Activated CD8-positive, alpha-beta memory T cell treated with anti-CD3 and anti-CD28 coated beads for 48 hours (primary cell): ENCODE measurements at regions not wholly inside any gene's neighbourhood (a gene's known extent, or its start where the extent isn't known, plus 50 kb on each side); places are given as distances from the start of the nearest gene placed in this dataset.
"Not testable (repeated sequence)": the region's sequence is repeated elsewhere in the genome, so short reads cannot be mapped to it uniquely, and the experiment has no call there.

ENCODE experiments used
- DNase-seq, 3 experiments: peaks; one replicate each; pipeline ENCODE4 v3.0.0-alpha.2; 2020; ENCODE audit warnings: low read depth in 2 of 3, low spot score in 2 of 3

DNA sequence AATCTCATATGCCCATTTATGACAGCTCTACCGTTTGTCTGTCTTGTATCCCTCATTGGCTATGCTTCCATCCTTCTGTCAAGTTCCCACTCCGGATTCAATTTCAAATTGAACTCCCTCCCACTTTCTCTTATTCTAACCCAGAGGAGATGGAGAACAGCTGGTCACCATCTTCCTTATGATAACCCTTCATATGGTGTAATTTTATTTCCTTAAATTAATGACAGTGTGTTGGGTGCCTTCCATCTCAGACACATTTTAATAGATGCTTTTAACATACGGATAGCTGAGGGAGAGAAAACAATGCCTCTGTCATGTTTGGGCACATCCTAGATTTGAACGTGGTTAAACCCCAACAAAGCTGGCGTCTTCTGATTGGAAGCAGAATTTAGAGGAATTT lies 103.0 kb upstream of the PLXNA2 start:
- no peak for DNase-seq

DNA sequence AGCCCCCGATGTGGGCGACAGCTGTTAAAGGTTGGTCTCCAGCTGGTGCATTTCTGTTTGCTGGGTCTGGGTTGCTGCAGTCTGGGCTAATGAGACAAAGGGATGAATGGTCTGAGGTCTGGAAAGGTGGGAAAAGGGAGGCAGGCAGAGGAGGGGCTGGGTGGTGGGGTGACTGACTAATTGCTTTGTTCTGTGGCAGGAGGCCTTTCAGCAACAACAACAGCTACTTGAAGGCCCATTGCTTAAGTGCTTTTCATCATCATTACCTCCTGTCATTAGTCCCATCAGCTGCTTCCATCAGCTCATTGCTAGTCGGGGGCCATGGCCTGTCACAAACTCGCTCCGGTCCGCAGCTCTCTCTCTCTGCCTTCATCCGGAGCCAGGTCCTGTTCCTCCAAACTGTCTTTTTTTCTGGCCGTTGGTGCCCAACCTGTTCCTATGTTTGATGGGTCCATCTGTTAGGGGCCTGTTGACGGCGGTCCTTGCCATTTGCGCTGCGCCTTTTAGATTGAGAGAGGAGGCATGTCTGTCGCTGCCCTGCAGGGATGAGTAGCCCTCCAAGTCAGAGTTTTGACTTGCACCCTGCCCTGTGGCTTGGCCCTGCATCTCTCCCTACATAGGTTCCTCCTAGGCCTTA lies 105.6 kb upstream of the PLXNA2 start:
- DNase-seq = no peak

DNA sequence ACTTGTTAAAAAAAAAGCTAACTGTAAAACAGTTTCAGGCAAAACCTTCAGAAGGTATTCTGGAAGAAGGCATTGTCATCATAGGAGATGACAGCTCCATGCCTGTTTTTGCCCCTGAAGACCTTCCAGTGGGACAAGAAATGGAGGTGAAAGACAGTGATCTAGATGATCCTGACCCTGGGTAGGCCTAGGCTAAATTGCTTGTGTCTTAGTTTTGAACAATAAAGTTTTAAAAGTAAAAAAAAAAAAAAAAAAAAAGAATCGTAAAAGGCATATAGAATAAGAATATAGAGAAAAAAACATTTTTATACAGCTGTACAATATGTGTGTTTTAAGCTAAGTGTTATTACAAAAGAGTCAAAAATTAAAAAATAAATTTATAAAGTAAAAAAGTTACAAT lies 106.6 kb upstream of the PLXNA2 start:
- DNase-seq = no peak

DNA sequence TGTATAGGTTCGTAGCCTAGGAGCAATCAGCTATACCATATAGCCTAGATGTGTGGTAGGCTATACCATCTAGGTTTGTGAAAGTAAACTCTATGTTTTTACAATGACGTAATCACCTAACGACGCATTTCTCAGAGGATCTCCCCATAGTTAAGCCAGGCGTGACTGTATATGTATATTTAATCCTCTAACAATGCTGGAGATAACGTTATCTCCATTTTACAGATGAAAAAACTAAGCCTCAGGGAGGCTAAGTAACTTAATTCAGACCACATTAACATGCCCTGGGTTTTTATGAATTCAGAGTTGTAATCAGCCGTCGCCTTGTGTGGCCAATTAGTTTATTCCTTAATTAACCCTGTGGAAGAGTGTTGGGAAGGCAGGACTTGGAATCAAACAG lies 107.7 kb upstream of the PLXNA2 start:
- no peak for DNase-seq

DNA sequence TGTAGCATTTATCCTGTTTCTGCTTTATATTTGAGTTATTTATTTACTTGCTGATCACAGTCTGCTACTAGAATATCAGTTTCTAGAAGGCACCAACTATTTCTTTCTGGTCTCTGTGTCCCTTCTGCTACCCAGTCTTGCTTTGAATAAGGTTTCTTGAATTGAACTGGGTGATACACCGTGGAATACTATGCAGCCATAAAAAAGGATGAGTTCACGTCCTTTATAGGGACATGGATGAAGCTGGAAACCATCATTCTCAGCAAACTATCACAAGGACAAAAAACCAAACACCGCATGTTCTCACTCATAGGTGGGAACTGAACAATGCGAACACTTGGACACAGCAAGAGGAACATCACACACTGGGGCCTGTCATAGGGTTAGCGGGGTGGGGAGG lies 109.6 kb upstream of the PLXNA2 start:
- not testable (repeated sequence) for DNase-seq

DNA sequence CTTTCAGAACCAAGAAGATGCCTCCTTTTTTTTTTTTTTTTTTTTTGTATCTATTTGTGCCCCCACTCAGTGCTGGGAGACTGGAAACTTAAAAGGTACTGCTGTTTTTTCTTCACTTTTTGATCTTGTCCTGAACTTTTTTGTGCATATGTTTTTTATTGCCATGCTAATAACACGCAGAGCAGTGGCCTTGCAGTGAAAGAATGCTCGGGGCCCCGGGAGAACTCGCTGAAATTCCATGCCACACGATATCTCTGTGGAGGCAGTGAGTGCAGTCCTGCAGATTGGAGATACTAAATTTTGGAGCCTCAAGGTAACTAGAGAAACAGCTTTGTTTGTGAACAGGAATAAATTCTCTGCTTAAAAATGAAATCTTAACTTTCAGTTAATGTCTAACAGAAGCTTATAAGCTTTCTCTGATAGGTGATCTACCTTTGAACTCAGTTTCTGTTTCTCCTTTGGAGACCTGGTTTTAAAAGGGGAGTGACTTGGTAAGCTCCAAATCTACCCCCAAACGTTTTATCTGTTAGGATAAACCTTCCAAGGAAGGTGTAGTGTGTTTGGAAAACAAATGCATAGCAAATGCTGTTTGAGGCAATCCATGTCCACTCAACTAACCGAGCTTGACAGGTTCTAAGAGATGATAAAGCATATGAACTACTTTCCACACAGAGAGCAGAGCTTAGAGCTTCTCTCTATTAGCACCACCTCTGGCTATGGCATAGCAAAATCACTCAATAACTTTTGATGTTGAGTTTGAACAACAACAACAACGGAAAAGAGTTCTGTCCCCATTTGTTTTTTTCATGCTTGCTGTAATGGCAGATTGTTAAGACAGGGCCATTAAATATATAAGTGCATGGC lies 113.7 kb upstream of the PLXNA2 start:
- DNase-seq = no peak

DNA sequence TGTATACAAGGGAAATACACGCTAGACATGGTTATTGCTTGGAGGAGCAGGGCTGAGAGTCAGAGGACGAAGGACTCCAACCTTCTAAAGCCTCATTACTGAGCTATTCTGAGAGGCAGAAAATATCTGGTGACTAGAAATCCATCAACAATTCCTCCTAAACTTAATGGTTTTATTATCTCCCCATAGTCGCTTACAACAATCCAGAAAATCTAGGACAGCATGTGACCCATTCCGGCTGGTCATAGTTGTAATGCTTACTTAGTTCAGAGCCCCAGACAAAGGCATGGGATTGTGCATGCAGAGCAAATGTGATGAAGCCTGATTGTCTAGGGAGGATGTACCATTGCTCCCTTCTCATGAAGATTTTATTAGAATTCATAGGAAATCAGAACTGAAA lies 114.5 kb upstream of the PLXNA2 start:
- DNase-seq = no peak

DNA sequence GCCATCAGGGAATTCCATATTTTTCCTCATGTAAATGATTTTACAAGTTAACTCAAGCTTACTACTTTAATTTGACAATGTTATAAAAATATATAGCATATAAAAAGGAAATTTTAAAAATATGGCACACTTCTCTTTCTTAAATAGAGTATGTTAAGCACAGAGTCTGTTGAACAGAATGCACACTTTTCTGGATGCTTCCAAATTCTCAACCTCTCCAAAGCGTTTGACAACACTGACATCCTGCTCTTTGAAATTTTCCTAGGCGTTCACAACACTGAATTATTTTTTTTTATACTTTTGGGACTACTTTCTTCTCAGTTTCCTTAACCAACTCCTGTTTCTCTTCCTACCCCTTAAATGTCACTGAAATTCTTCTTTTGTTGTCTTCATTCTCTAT lies 117.8 kb upstream of the PLXNA2 start:
- no peak for DNase-seq

DNA sequence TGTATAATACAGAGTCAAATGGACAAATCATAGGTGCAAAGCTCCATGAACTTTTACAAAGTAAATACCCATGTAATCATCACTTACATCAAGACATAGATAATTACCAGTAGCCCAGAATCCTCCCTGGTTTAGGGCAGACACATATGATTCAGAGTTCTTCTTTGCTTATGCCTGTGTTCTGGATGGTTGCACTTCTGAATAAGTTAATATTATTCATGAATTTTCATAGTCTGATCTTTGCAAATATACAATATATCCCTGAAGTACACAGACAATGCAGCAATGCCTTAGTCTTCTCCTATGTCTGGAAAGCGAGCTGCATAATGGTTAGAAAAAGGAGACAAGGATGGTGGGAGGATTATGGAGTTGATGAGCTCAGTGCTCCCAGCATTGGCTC lies 122.4 kb upstream of the PLXNA2 start:
- DNase-seq = no peak

DNA sequence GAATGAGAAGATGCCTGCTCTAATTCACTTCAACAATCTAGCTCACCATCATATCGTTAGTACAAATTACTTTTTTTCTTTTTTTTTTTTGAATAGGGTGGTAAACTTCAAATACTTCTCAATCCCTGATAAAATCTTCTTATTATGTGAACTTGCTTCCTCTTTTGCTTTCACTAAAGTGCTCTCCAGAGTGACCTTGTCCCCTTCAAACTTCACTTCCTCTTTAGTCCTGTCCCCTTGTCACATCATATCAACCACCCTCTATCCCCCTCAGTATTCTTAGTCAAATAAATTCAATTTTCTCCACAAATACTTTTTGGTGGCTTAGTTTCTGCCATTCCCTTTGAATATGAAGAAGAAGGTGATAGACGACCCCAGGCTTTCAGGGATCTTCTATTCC lies 124.9 kb upstream of the PLXNA2 start:
- DNase-seq = no peak

DNA sequence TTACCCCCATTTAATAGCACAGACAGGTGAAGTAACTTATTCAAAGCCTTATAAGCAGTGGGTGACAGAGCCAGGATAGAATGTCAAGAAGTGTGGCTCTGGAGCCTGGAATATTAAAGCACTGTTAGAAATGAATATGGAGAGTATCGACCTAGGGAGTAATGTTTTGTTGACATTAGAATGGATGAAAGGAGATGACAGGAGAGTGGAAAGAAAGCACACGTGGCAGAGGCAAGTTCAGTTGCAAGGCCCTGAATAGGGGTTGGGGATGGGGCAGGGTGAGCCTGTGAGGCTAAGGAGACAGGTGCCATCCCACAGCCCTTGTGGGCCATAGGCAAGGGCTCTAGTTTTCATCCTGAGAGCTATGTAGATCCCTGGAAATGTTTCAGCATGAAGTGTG lies 125.5 kb upstream of the PLXNA2 start:
- no peak for DNase-seq

DNA sequence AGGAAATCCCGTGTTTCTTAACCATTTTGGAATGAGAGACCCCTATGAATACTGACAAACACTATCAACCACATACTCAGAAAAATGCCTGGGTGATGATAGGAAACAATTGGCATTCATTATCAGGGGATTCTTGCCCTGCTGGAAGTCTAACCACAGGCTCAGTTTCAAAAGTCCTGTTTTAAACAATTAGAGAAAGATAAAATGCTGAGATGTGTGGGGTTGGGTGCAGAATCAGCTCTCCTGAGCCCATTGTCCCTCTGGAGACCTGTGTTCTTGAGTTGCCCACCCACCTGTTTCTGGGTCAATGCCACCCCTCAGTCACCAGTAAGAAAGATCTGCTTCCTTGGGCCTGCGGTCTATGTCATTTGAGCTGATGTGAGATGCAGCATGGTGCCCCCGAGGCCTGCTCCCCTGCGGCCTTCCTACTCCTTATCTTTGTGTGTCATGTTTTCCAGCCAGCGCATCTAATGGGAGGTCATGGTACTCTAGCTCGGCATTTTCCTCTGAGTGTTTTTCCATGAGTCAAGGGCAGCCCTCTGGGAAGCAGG lies 130.3 kb upstream of the PLXNA2 start:
- DNase-seq = no peak

DNA sequence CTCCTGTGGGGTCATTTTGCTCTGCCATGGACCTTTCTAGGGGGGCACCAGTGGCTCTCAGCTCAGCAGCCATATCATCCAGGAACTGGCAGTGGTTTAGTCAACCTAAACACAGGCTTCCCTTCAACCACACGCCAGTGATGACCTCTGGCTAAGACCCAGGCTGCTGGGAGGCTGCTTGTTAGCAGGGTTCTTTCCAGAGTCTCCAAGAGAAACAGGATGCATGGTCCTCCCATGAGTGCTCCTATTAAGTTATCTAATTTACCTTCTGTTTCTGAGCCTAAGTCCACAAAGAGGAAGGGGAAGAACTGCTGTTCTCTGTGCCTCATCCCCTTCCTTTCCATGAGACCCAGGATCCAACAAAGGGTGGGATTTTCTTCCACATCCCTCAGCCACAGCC lies 137.3 kb upstream of the PLXNA2 start:
- DNase-seq = no peak

DNA sequence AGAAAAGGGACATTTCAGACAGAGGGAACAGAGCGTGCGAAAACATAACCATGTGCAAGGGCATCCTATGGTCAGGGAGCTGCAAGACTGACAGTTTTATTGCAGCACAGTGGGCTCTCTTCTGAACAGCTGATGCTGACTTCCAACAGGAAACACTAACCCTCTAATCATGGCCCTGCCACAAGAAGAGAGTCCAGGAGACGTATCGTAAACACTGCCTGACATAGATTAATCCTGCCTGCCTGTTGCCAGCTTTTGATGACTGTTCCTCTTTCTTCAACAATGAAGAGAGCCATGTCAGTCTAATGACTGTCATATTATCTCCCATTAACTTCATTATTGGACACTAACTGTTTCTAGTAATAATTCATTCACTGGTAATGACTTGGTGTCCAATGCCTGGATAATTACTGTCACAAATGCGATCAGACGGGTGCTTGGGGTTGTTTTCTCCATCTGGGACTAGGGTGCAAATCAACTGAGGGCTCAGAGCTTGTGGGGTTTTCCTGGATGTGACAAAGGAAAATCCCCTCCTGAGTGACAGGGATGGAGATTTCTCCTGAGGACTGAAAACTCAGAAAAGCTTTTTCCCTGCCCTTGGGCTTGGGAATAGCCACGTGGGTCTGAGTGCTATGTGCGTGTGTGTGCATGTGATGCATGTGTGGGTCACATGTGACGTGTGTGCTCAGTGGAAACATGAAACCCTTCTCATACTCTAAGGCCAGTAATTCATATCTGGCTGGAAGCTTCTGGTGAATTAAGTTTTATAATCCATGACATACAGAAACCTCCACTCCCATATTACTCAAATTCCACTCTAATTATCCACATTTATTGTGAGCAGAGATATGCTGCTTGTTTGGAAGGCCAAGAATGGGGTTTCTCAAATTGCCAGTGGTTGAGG lies 144.0 kb upstream of the PLXNA2 start:
- no peak for DNase-seq

DNA sequence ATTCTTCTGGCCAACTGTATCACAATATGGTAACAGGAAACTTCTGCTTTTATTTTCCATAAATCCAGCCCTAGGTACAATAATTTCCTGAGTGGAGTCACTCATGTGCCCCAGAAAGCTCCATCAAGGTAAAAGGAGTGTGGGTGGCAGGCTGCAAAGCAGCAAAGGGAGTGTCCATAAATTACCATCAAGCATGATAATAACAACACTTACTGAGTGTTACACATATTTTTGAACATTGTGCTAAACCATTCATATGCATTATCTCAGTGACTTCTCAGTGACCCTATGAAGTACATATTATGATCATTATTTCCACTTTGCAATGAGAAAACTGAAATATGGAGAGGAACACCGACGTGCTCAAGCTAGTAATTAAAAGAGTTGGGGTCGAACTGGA lies 149.2 kb upstream of the PLXNA2 start:
- no peak for DNase-seq

DNA sequence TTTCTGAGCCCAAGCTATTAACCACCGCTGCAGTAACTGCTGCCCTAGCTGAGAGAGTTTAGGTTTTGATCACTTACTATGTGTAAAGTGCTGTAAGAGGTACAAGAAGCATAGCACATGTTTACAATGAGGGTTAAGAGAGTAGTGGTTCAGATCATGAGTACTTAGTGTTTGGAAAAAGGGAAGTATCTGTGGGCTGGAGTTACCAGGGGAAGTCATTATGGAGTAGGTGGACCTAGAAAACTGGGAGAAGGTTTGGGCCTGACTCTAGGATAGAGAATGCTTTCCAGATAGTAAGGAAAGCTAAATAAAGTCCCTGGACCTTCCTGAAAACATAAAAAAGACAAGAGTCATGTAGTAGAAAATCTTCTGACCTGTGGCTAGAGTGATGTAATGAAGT lies 149.6 kb upstream of the PLXNA2 start:
- DNase-seq = no peak

DNA sequence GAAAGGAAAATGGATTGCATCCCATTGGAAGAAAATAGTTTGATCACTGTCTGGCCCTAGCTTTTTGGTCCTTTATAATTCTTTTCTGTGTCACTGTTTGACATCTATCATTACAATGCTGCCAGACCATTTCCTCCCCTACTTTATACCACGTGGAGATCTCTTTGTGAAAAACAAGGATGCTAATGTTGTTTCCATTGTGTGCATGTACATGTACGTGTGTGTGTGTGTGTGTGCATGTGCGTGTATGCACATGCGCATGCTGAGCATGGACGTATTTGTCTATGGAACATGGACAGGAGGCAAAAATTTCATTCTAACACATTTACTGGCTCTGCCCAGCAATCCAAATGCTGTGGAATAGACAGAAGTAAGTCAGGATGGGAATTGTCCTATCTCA lies 153.1 kb upstream of the PLXNA2 start:
- no peak for DNase-seq

DNA sequence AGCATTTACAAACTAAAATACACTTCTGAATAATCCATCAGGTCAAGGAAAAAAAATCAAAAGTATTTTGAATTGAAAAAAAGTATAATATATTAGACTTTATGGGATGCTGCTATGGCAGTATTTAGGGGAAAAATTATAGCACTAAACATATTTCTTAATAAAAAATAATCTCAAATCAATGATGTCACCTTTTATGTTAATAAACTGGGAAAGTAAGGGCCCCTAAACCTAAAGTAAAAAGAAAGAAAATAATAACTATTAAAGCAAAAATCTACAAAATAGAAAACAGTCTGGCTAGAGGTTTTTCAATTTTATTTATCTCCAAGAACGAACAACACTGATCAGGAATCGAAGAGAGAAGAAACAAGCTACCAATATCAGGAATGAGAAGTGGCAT lies 160.8 kb upstream of the PLXNA2 start:
- DNase-seq = no peak

DNA sequence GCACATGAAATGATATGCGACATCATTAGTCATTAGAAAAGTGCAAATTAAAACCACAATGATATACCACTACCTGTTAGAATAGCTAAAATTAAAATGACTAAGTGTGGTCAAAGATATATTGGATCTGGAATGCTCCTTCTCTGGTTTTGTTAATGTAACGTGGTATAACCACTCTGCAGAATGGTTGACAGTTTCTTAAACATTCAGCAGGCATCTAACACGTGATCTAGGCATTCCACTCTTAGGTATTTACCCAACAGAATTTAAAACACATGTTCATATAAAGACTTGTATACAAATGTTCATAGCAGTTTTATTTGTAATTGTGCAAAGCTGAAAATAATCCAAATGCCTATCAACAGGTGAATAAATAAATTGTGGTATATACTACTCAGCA lies 165.0 kb upstream of the PLXNA2 start:
- DNase-seq = no peak

DNA sequence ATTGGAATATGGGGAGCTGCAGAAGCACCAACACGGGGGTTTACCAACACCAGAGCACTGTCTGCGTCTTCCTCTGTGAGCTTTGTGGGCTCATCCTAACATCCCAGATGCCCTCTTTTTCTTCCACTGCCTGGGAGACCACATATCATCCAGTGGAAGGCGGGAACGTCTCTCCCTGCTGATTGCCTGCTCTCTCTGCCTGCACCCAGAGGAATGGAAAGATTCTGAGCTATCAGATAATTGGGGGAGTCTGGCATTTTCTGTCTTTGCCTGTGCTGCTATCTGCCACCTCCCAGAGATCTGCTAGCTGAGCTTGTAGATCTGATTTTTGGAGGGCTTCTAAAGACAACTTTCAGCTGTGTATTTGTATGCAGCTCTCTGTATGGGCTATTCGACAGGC lies 166.2 kb upstream of the PLXNA2 start:
- DNase-seq = no peak

DNA sequence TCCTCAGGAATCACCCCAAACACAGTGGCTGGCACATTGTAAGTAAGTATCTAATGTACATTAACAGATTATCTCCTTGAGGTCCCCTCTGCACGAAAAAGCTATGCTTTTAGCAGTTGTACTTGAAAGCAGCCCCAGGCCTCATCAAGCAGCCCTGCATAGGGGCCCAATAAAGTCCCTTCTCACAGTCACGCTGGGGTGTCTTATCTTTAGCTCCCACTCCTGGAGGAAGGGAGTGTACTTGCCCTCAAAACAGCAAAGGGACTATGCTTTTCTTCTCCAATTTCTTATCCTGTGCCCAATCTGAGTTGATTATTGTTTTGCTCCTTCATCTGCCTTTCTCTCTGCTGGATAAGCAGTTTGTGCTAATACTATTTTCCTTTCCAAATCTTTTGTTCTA lies 168.8 kb upstream of the PLXNA2 start:
- DNase-seq = no peak

DNA sequence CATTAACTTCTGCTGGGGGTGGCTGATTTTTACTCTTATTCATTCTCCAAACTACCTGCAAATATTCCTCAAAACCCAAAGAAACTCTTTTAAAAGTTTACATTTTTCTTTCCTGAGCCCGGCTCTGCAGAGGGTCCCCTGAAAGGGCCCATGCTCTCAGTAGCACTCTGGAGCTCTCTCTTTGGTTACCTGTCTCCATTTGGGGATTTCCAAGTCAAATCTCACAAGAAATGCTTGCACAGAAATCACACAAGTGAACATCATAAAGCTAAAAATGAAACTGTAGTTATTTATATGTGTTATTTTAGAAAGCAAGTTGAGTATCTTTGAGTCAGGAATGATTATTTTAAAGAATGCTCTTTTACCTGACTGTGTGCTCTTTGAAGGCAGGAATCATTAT lies 174.5 kb upstream of the PLXNA2 start:
- DNase-seq = no peak
